HG03139 (cell line): ENCODE measurements at regions not wholly inside any gene's neighbourhood (a gene's known extent, or its start where the extent isn't known, plus 50 kb on each side); places are given as distances from the start of the nearest gene placed in this dataset.
"Not testable (repeated sequence)": the region's sequence is repeated elsewhere in the genome, so short reads cannot be mapped to it uniquely, and the experiment has no call there.

ENCODE experiments used
- ATAC-seq: cut with Tn5 transposase; IDR thresholded peaks from one replicate; pipeline ENCODE4 v1.9.1; 2021; ENCODE audit not compliant: unreplicated experiment

GRCh38 chr13:104571161-104571892 is 1505.1 kb upstream of the SLC10A2 start:
- ATAC-seq: no peak

GRCh38 chr13:104567114-104567513 is 1500.9 kb upstream of the SLC10A2 start:
- ATAC-seq: no peak

GRCh38 chr13:104565888-104566287 is 1499.7 kb upstream of the SLC10A2 start:
- ATAC-seq: no peak

GRCh38 chr13:104553896-104554295 is 1487.7 kb upstream of the SLC10A2 start:
- no peak for ATAC-seq

GRCh38 chr13:104553186-104553585 is 1487.0 kb upstream of the SLC10A2 start:
- ATAC-seq: no peak

- no peak for ATAC-seq
Measured at GRCh38 chr13:104534847-104535246, 1468.6 kb upstream of the SLC10A2 start.

GRCh38 chr13:104532132-104532531 is 1465.9 kb upstream of the SLC10A2 start:
- ATAC-seq: no peak

GRCh38 chr13:104530741-104531140 is 1464.5 kb upstream of the SLC10A2 start:
- no peak for ATAC-seq

- ATAC-seq: no peak
Measured at GRCh38 chr13:104526561-104526960, 1460.3 kb upstream of the SLC10A2 start.

- no peak for ATAC-seq
Measured at GRCh38 chr13:104525467-104525866, 1459.2 kb upstream of the SLC10A2 start.

- ATAC-seq: no peak
Measured at GRCh38 chr13:104522235-104523072, 1456.2 kb upstream of the SLC10A2 start.

- no peak for ATAC-seq
Measured at GRCh38 chr13:104510422-104510821, 1444.2 kb upstream of the SLC10A2 start.

- ATAC-seq: not testable (repeated sequence)
Measured at GRCh38 chr13:104493502-104493901, 1427.3 kb upstream of the SLC10A2 start.

GRCh38 chr13:104491916-104492315 is 1425.7 kb upstream of the SLC10A2 start:
- ATAC-seq: no peak

GRCh38 chr13:104487006-104487405 is 1420.8 kb upstream of the SLC10A2 start:
- ATAC-seq: no peak

- no peak for ATAC-seq
Measured at GRCh38 chr13:104485571-104485970, 1419.4 kb upstream of the SLC10A2 start.

- no peak for ATAC-seq
Measured at GRCh38 chr13:104483631-104484030, 1417.4 kb upstream of the SLC10A2 start.

- ATAC-seq: no peak
Measured at GRCh38 chr13:104477261-104477660, 1411.0 kb upstream of the SLC10A2 start.

- no peak for ATAC-seq
Measured at GRCh38 chr13:104473936-104474335, 1407.7 kb upstream of the SLC10A2 start.

GRCh38 chr13:104466016-104466415 is 1399.8 kb upstream of the SLC10A2 start:
- no peak for ATAC-seq

- ATAC-seq: no peak
Measured at GRCh38 chr13:104461049-104461448, 1394.8 kb upstream of the SLC10A2 start.

- ATAC-seq: no peak
Measured at GRCh38 chr13:104460554-104460953, 1394.3 kb upstream of the SLC10A2 start.
